ENCODE measurements at regions not wholly inside any gene's neighbourhood (a gene's known extent, or its start where the extent isn't known, plus 50 kb on each side); places are given as distances from the start of the nearest gene placed in this dataset.

- Histone ChIP-seq H3K14ac (replicated peaks; ENCODE audit: low read depth, low read length) (no peak overlapping the region), H3K27ac (ENCODE audit: insufficient read depth, low read length) (no peak overlapping the region), H3K4me2 (ENCODE audit: low read depth, low read length) (no peak overlapping the region), H4K20me1 (ENCODE audit: insufficient read depth, low read length) (no peaks in the 10 kb centered on the region), H3K9me1 (ENCODE audit: insufficient read depth, low read length) (no peaks in the 10 kb centered on the region), H3K79me1 (ENCODE audit: low read depth in 1 of 2, low read length in 2 of 2) (no peaks in the 10 kb centered on the region), H4K8ac (ENCODE audit: low read depth in 2 of 2, low read length in 2 of 2) (no peak overlapping the region), H3K27me3 (ENCODE audit: control insufficient read depth, insufficient read depth, low read length) (peaks cover 24% of the 10 kb centered on the region; the same call in 1 of the 2 replicates), H2BK120ac (ENCODE audit: low read depth, low read length) (no peak overlapping the region), H4K91ac (ENCODE audit: insufficient read depth, low read depth, low read length) (no peak overlapping the region), H2AK9ac (replicated peaks; ENCODE audit: low read depth, low read length, poor library complexity) (no peak overlapping the region), H3K9ac (ENCODE audit: low read depth, low read length) (no peak overlapping the region), H2BK5ac (ENCODE audit: low read depth, low read length, poor library complexity, severe bottlenecking) (no peak overlapping the region), H3K4ac (ENCODE audit: low read depth, low read length) (no peak overlapping the region), H3K9me3 (ENCODE audit: control insufficient read depth, insufficient read depth, low read length) (no peaks in the 10 kb centered on the region), H3K23ac (ENCODE audit: low read depth, low read length) (no peak overlapping the region), H3K18ac (ENCODE audit: low read depth, low read length) (no peak overlapping the region), H2BK20ac (ENCODE audit: low read depth, low read length) (no peak overlapping the region), H2BK15ac (ENCODE audit: low read depth, low read length) (no peak overlapping the region), H3K56ac (ENCODE audit: extremely low read depth, insufficient read depth, low read length) (no peak overlapping the region), H2AFZ (replicated peaks; ENCODE audit: low read length, poor library complexity) (no peak overlapping the region), H3K4me1 (ENCODE audit: control insufficient read depth, insufficient read depth, low read length) (no peaks in the 10 kb centered on the region), H4K5ac (ENCODE audit: low read depth, low read length) (no peak overlapping the region), H3K4me3 (ENCODE audit: insufficient read depth, low read depth, low read length) (no peak overlapping the region), H2AK5ac (ENCODE audit: low read depth, low read length) (no peak overlapping the region), H3K36me3 (ENCODE audit: control insufficient read depth, insufficient read depth, low read length) (no peaks in the 10 kb centered on the region)
- intact Hi-C loops (cut with micrococcal nuclease) (no loop called here), dilution Hi-C loops (cut with HindIII; ENCODE audit: low sequenced_read_pairs, unreplicated experiment) (no loop called here), in situ Hi-C loops (cut with MboI; ENCODE audit: low sequenced_read_pairs) (no loop called here)
- BruUV-seq (replicated peaks) = no TSS peak
- ATAC-seq (ENCODE audit: low read depth) (no peak), DNase-seq (no peak)
- WGBS, 2 experiments (ENCODE audit: extremely low coverage in 2 of 2, insufficient read length in 1 of 2) = 63% methylated on average over 4 of the region's 15 CpGs; no CpG with 5 or more reads in 1 of the 2 experiments
- ChIA-PET CTCF (no interaction called here), POLR2A (ENCODE audit: unreplicated experiment) (no interaction called here)
- TF ChIP-seq CTCF (conservative IDR thresholded peaks at IDR 0.05; ENCODE audit: low read depth, low read length) (no peak), SMC3 (IDR thresholded peaks at IDR 0.05; ENCODE audit: low read depth, low read length) (no peak), MAZ (IDR thresholded peaks at IDR 0.05; ENCODE audit: borderline replicate concordance, low read depth, low read length) (no peak), RAD21 (IDR thresholded peaks at IDR 0.05; ENCODE audit: low read length) (no peak), CEBPB (IDR thresholded peaks at IDR 0.05; ENCODE audit: low read depth, low read length) (no peak), MAFK (IDR thresholded peaks at IDR 0.05; ENCODE audit: low read depth, low read length) (no peak), RFX5 (IDR thresholded peaks at IDR 0.05; ENCODE audit: low read depth, low read length) (no peak), NFE2L2 (IDR thresholded peaks at IDR 0.05; ENCODE audit: low read depth, low read length) (no peak), USF2 (IDR thresholded peaks at IDR 0.05; ENCODE audit: low read depth, low read length) (no peak), RCOR1 (IDR thresholded peaks at IDR 0.05; ENCODE audit: insufficient replicate concordance, low read length) (no peak), CHD1 (IDR thresholded peaks at IDR 0.05; ENCODE audit: low read depth, low read length) (no peak), FOS (IDR thresholded peaks at IDR 0.05; ENCODE audit: low read depth, low read length) (no peak), ELK1 (IDR thresholded peaks at IDR 0.05; ENCODE audit: borderline replicate concordance, low read depth, low read length) (no peak), POLR2A (IDR thresholded peaks at IDR 0.05; ENCODE audit: low read depth, low read length) (no peak), BHLHE40 (IDR thresholded peaks at IDR 0.05; ENCODE audit: low read depth, low read length) (no peak), MXI1 (IDR thresholded peaks at IDR 0.05; ENCODE audit: borderline replicate concordance, low read depth, low read length) (no peak)
Observed at GRCh38 chr11:119853581-119854360, 124.8 kb upstream of the NECTIN1 start.

Measured in IMR-90 (cell line).